Inflammatory macrophage treated with lipopolysaccharide for 4 hours (primary cell): ENCODE measurements at regions not wholly inside any gene's neighbourhood (a gene's known extent, or its start where the extent isn't known, plus 50 kb on each side); places are given as distances from the start of the nearest gene placed in this dataset.
"Not testable (repeated sequence)": the region's sequence is repeated elsewhere in the genome, so short reads cannot be mapped to it uniquely, and the experiment has no call there.

ENCODE experiments used
- DNase-seq: peaks from one replicate; pipeline ENCODE4 v3.0.0-alpha.2; 2020

GRCh38 chr6:137625100-137625661 is 131.0 kb upstream of the OLIG3 start:
- no peak for DNase-seq

GRCh38 chr6:137625808-137626207 is 131.6 kb upstream of the OLIG3 start:
- no peak for DNase-seq

GRCh38 chr6:137630666-137631065 is 136.5 kb upstream of the OLIG3 start:
- DNase-seq = no peak

GRCh38 chr6:137631323-137631722 is 137.1 kb upstream of the OLIG3 start:
- no peak for DNase-seq

GRCh38 chr6:137634177-137634576 is 140.0 kb upstream of the OLIG3 start:
- not testable (repeated sequence) for DNase-seq

- DNase-seq = peak; percentile 67
Measured at GRCh38 chr6:137637121-137637520, 142.9 kb upstream of the OLIG3 start.

GRCh38 chr6:137638926-137639706 is 144.9 kb upstream of the OLIG3 start:
- DNase-seq = no peak

GRCh38 chr6:137640086-137640485 is 145.9 kb upstream of the OLIG3 start:
- no peak for DNase-seq

GRCh38 chr6:137641474-137642077 is 147.4 kb upstream of the OLIG3 start:
- DNase-seq = peak; percentile 72

GRCh38 chr6:137643210-137643609 is 149.0 kb upstream of the OLIG3 start:
- not testable (repeated sequence) for DNase-seq

- not testable (repeated sequence) for DNase-seq
Measured at GRCh38 chr6:137643644-137644043, 149.4 kb upstream of the OLIG3 start.

GRCh38 chr6:137645850-137646249 is 151.7 kb upstream of the OLIG3 start:
- DNase-seq = no peak

- no peak for DNase-seq
Measured at GRCh38 chr6:137646484-137646883, 152.3 kb upstream of the OLIG3 start.

GRCh38 chr6:137647762-137648447 is 153.7 kb upstream of the OLIG3 start:
- DNase-seq = no peak

- DNase-seq = no peak
Measured at GRCh38 chr6:137650720-137651119, 156.5 kb upstream of the OLIG3 start.

GRCh38 chr6:137651178-137651577 is 157.0 kb upstream of the OLIG3 start:
- no peak for DNase-seq

GRCh38 chr6:137651591-137652335 is 157.6 kb upstream of the OLIG3 start:
- no peak for DNase-seq

GRCh38 chr6:137652961-137653705 is 158.9 kb upstream of the OLIG3 start:
- no peak for DNase-seq

- no peak for DNase-seq
Measured at GRCh38 chr6:137653706-137654059, 159.5 kb upstream of the OLIG3 start.

- no peak for DNase-seq
Measured at GRCh38 chr6:137654365-137654981, 160.3 kb upstream of the OLIG3 start.

GRCh38 chr6:137655291-137655690 is 161.1 kb upstream of the OLIG3 start:
- DNase-seq = no peak

GRCh38 chr6:137656735-137657134 is 162.5 kb upstream of the OLIG3 start:
- no peak for DNase-seq
